Ovary (tissue), 3 donors: ENCODE measurements at regions not wholly inside any gene's neighbourhood (a gene's known extent, or its start where the extent isn't known, plus 50 kb on each side); places are given as distances from the start of the nearest gene placed in this dataset.

Source experiments
- CTCF ChIP-seq, 3 donors: fragments of 450-650 bp in 2 of 3; fragments of 200-600 bp in 1 of 3; IDR thresholded peaks; one replicate each; pipeline versions ENCODE4 v1.5.1 to v1.8.0; 2016 to 2022; ENCODE audit warnings: antibody characterized with exemption in 3 of 3, mild to moderate bottlenecking in 1 of 3
- EP300 ChIP-seq: sonication (generic); formaldehyde crosslinking; IDR thresholded peaks from one replicate; pipeline ENCODE4 v1.6.1; 2017; ENCODE audit warnings: antibody characterized with exemption
- POLR2A ChIP-seq: fragments of 450-650 bp; IDR thresholded peaks from one replicate; pipeline ENCODE4 v1.6.1; 2017; ENCODE audit warnings: antibody characterized with exemption, mild to moderate bottlenecking, moderate library complexity
- donor health status: DM: no; HTN: no; CAD: no.

GRCh38 chr4:13108096-13108495 is 376.0 kb downstream of the RAB28 start:
- no peak for TF ChIP-seq CTCF (IDR thresholded peaks at IDR 0.05)
- TF ChIP-seq POLR2A, result no peak
- TF ChIP-seq EP300, result no peak
